Tibial nerve (tissue), 4 donors: ENCODE measurements at regions not wholly inside any gene's neighbourhood (a gene's known extent, or its start where the extent isn't known, plus 50 kb on each side); places are given as distances from the start of the nearest gene placed in this dataset.

Source experiments
- CTCF ChIP-seq, 5 experiments: fragments of 200-600 bp in 3 of 5; fragments of 450-650 bp in 2 of 5; sonication (generic) in 3 of 5; IDR thresholded peaks; one replicate each; pipeline ENCODE4 v1.5.1; 2016 to 2019; ENCODE audit warnings: antibody characterized with exemption in 5 of 5, mild to moderate bottlenecking in 3 of 5, moderate library complexity in 2 of 5
- EP300 ChIP-seq, 2 donors: sonication (generic); formaldehyde crosslinking; IDR thresholded peaks; one replicate each; pipeline ENCODE4 v1.6.1; 2017; ENCODE audit warnings: antibody characterized with exemption in 2 of 2, mild to moderate bottlenecking in 1 of 2
- POLR2A ChIP-seq, 2 donors: fragments of 450-650 bp; IDR thresholded peaks; one replicate each; pipeline ENCODE4 v1.6.1; 2017; ENCODE audit warnings: antibody characterized with exemption in 2 of 2, mild to moderate bottlenecking in 2 of 2, moderate library complexity in 2 of 2

DNA sequence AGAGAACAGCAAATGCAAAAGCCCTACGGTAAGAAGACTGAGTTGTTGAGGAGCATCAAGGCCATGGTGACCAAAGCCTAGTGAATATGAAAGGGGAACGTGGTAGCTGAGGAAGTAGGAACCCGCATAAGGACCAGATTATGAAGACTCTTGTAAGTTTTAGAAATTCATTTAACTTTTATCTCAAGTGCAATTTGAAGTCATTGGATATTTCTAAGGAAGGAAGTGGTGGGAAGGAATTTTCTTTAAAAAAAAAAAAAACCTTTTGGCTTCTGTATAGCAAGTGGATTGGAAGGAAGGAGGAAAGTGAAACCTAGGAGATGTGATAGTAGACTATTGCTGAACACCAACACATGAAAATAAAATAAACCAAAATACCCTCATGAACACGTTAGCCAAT is 119.0 kb downstream of the TNFSF18 start:
- TF ChIP-seq CTCF (IDR thresholded peaks at IDR 0.05) (no peak), POLR2A (IDR thresholded peaks at IDR 0.05) (no peak), EP300 (IDR thresholded peaks at IDR 0.05) (no peak)
